HCT116 (cell line): ENCODE measurements at regions not wholly inside any gene's neighbourhood (a gene's known extent, or its start where the extent isn't known, plus 50 kb on each side); places are given as distances from the start of the nearest gene placed in this dataset.

Experiments
- EZH2 ChIP-seq: fragments of 200-600 bp; sonication (generic); IDR thresholded peaks from 2 replicates; pipeline ENCODE4 v1.6.1; 2017; ENCODE audit warnings: antibody characterized with exemption, mixed run types
- EZH2phosphoT487 ChIP-seq: fragments of 200-600 bp; IDR thresholded peaks from 2 replicates; pipeline ENCODE4 v1.6.1; 2018; ENCODE audit warnings: antibody characterized with exemption, borderline replicate concordance
- FOSL1 ChIP-seq: IDR thresholded peaks from 2 replicates; pipeline ENCODE4 v1.6.1; 2012; ENCODE audit warnings: low read depth
- JUND ChIP-seq: IDR thresholded peaks from 2 replicates; pipeline ENCODE4 v1.6.1; 2012
- POLR2A ChIP-seq: IDR thresholded peaks from 2 replicates; pipeline ENCODE4 v1.7.0; 2011; ENCODE audit warnings: borderline replicate concordance; ENCODE audit not compliant: insufficient read depth, insufficient read length; ENCODE audit errors: extremely low read depth
- SIN3A ChIP-seq: IDR thresholded peaks from 2 replicates; pipeline ENCODE4 v1.6.1; 2012; ENCODE audit warnings: low read depth
- SRF ChIP-seq: IDR thresholded peaks from 2 replicates; pipeline ENCODE4 v1.6.1; 2012; ENCODE audit warnings: low read depth
- YY1 ChIP-seq: IDR thresholded peaks from 2 replicates; pipeline ENCODE4 v1.6.1; 2011; ENCODE audit warnings: low read length, low read depth, moderate library complexity, mild to moderate bottlenecking; ENCODE audit not compliant: insufficient replicate concordance; ENCODE audit errors: extremely low read depth
- ZNF274 ChIP-seq: fragments of 200-500 bp; sonication (Bioruptor generic); IDR thresholded peaks from 2 replicates; pipeline ENCODE4 v1.6.1; 2014; ENCODE audit warnings: mild to moderate bottlenecking, low read depth, low read length, inconsistent platforms
- TF ChIP-seq, protein P1 (sequence below), 3 experiments: fragments of 200-600 bp in 1 of 3; sonication (generic) in 1 of 3; IDR thresholded peaks in 2 of 3; conservative IDR thresholded peaks in 1 of 3; 2 replicates each; pipeline ENCODE4 v1.5.1; 2012 to 2017; ENCODE audit warnings: low read depth in 2 of 3, low read length in 2 of 3, antibody characterized with exemption in 1 of 3, borderline replicate concordance in 1 of 3, control low read depth in 1 of 3, mild to moderate bottlenecking in 1 of 3, mixed read lengths in 1 of 3, mixed run types in 1 of 3, moderate library complexity in 1 of 3; ENCODE audit not compliant: insufficient read depth in 1 of 3
- TF ChIP-seq, protein P2 (sequence below): IDR thresholded peaks from 2 replicates; pipeline ENCODE4 v1.6.1; 2012
- TF ChIP-seq, protein P3 (sequence below): IDR thresholded peaks from 2 replicates; pipeline ENCODE4 v1.6.1; 2012

DNA sequence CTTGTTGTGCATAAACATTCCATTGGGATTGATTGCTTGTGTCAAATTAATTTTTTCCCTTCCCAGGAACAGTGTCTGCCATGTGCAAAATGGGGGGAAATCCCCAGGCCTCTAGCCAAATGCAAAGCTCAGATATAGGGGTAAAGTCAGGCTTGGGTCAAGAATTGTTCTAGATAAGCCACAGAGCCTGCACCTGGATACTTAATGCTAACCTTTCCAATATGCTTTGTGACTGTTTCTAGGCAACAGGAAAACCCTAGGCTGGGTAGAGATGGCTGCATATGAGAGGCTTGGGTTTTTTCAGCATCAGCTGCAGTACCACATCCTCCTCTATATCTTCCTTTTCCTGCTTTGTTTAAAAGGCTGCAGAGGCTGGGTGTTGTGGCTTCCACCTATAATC lies 61.9 kb upstream of the ROPN1 start:
- TF ChIP-seq EZH2phosphoT487 = no peak
- TF ChIP-seq SIN3A = no peak
- TF ChIP-seq JUND = no peak
- TF ChIP-seq, protein P1, sequence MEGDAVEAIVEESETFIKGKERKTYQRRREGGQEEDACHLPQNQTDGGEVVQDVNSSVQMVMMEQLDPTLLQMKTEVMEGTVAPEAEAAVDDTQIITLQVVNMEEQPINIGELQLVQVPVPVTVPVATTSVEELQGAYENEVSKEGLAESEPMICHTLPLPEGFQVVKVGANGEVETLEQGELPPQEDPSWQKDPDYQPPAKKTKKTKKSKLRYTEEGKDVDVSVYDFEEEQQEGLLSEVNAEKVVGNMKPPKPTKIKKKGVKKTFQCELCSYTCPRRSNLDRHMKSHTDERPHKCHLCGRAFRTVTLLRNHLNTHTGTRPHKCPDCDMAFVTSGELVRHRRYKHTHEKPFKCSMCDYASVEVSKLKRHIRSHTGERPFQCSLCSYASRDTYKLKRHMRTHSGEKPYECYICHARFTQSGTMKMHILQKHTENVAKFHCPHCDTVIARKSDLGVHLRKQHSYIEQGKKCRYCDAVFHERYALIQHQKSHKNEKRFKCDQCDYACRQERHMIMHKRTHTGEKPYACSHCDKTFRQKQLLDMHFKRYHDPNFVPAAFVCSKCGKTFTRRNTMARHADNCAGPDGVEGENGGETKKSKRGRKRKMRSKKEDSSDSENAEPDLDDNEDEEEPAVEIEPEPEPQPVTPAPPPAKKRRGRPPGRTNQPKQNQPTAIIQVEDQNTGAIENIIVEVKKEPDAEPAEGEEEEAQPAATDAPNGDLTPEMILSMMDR (IDR thresholded peaks at IDR 0.05 in 2 of 3, conservative IDR thresholded peaks at IDR 0.05 in 1 of 3; ENCODE audit: borderline replicate concordance in 1 of 3, insufficient read depth in 1 of 3, low read depth in 2 of 3, low read length in 2 of 3) = no peak
- no peak for TF ChIP-seq EZH2
- no peak for TF ChIP-seq ZNF274
- TF ChIP-seq, protein P2, sequence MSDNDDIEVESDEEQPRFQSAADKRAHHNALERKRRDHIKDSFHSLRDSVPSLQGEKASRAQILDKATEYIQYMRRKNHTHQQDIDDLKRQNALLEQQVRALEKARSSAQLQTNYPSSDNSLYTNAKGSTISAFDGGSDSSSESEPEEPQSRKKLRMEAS = no peak
- TF ChIP-seq YY1 = no peak
- no peak for TF ChIP-seq FOSL1
- no peak for TF ChIP-seq POLR2A
- no peak for TF ChIP-seq SRF
- TF ChIP-seq, protein P3, sequence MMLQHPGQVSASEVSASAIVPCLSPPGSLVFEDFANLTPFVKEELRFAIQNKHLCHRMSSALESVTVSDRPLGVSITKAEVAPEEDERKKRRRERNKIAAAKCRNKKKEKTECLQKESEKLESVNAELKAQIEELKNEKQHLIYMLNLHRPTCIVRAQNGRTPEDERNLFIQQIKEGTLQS = no peak
